NB4 (cell line): ENCODE measurements at regions not wholly inside any gene's neighbourhood (a gene's known extent, or its start where the extent isn't known, plus 50 kb on each side); places are given as distances from the start of the nearest gene placed in this dataset.

Experiments
- MYC ChIP-seq: IDR thresholded peaks from 2 replicates; pipeline ENCODE4 v1.6.1; 2011; ENCODE audit warnings: low read depth, low read length
- POLR2A ChIP-seq: IDR thresholded peaks from 2 replicates; pipeline ENCODE4 v1.6.1; 2011; ENCODE audit warnings: mild to moderate bottlenecking; ENCODE audit not compliant: insufficient read length; ENCODE audit errors: extremely low read depth
- TF ChIP-seq, protein P1 (sequence below): IDR thresholded peaks from one replicate; pipeline ENCODE4 v1.5.1; 2012; ENCODE audit warnings: low read depth, low read length
- TF ChIP-seq, protein P2 (sequence below): IDR thresholded peaks from 2 replicates; pipeline ENCODE4 v1.6.1; 2011; ENCODE audit warnings: low read depth, low read length

DNA sequence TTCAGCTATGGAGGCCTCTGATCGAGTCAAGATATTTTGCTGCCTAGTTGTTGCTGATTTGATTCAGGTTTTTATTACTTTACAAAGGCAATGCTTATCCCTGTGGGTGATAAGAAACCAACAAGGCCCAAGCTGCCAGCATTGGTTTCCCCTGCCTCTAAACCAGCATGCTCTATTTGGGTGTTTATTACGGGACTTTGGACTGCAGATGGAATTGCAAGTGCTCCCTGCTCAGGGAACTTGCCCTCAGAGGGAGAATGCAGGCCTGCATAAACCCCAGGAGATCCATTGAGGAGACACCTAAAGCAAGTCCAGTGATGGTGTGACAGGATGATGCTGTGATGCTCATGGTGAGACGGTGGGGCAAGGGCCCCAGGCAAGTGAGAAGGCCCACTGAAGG lies 172.1 kb downstream of the VAPA start:
- TF ChIP-seq, protein P1, sequence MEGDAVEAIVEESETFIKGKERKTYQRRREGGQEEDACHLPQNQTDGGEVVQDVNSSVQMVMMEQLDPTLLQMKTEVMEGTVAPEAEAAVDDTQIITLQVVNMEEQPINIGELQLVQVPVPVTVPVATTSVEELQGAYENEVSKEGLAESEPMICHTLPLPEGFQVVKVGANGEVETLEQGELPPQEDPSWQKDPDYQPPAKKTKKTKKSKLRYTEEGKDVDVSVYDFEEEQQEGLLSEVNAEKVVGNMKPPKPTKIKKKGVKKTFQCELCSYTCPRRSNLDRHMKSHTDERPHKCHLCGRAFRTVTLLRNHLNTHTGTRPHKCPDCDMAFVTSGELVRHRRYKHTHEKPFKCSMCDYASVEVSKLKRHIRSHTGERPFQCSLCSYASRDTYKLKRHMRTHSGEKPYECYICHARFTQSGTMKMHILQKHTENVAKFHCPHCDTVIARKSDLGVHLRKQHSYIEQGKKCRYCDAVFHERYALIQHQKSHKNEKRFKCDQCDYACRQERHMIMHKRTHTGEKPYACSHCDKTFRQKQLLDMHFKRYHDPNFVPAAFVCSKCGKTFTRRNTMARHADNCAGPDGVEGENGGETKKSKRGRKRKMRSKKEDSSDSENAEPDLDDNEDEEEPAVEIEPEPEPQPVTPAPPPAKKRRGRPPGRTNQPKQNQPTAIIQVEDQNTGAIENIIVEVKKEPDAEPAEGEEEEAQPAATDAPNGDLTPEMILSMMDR = no peak
- TF ChIP-seq POLR2A (no peak), MYC (no peak)
- TF ChIP-seq, protein P2, sequence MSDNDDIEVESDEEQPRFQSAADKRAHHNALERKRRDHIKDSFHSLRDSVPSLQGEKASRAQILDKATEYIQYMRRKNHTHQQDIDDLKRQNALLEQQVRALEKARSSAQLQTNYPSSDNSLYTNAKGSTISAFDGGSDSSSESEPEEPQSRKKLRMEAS = no peak
